ENCODE measurements at regions not wholly inside any gene's neighbourhood (a gene's known extent, or its start where the extent isn't known, plus 50 kb on each side); places are given as distances from the start of the nearest gene placed in this dataset.

- Histone ChIP-seq H2BK20ac (ENCODE audit: low read length) (no peak overlapping the region), H3K18ac (ENCODE audit: extremely low read depth, low read length) (no peak overlapping the region), H3K4ac (replicated peaks; ENCODE audit: insufficient read length, low read depth, low read length) (no peak overlapping the region), H3K27me3 (replicated peaks in 1 of 4; ENCODE audit: control insufficient read depth in 3 of 4, extremely low read depth in 1 of 4, insufficient read depth in 3 of 4, low read length in 3 of 4) (no peaks in the 10 kb centered on the region), H4K91ac (replicated peaks; ENCODE audit: insufficient read length, low read length) (no peak overlapping the region), H4K8ac (ENCODE audit: extremely low read depth, insufficient read depth, low read length) (no peak overlapping the region), H4K5ac (ENCODE audit: insufficient read length, low read depth, low read length) (no peak overlapping the region), H3K23me2 (ENCODE audit: low read depth, low read length) (no peaks in the 10 kb centered on the region), H2AFZ (ENCODE audit: low read length) (no peak overlapping the region), H3K9me3 (ENCODE audit: insufficient read depth in 2 of 2, low read depth in 1 of 2, low read length in 1 of 2) (no peaks in the 10 kb centered on the region), H2BK15ac (ENCODE audit: low read length) (no peak overlapping the region), H3K14ac (ENCODE audit: insufficient read length) (no peak overlapping the region), H2AK5ac (ENCODE audit: low read depth, low read length) (no peak overlapping the region), H2BK5ac (ENCODE audit: low read depth, low read length) (no peak overlapping the region), H3K4me1 (replicated peaks in 1 of 4; ENCODE audit: control insufficient read depth in 3 of 4, insufficient read depth in 4 of 4, low read length in 3 of 4) (peaks cover 0 to 7% (median 5%) of the 10 kb centered on the region in 4 experiments; a peak in 3 of 7 replicates), H3K27ac (ENCODE audit: low read depth, low read length) (no peak overlapping the region), H3K56ac (replicated peaks; ENCODE audit: insufficient read length, low read depth, low read length) (no peak overlapping the region), H4K20me1 (replicated peaks in 1 of 2; ENCODE audit: control insufficient read depth in 1 of 2, insufficient read depth in 2 of 2, low read length in 2 of 2) (no peaks in the 10 kb centered on the region), H3K4me2 (ENCODE audit: insufficient read depth in 1 of 2, low read depth in 2 of 2, low read length in 2 of 2) (no peak overlapping the region), H3K36me3 (ENCODE audit: control insufficient read depth in 2 of 4, insufficient read depth in 4 of 4, low read length in 3 of 4) (no peaks in the 10 kb centered on the region), H3K23ac (ENCODE audit: insufficient read length) (no peak overlapping the region), H2BK120ac (replicated peaks; ENCODE audit: low read depth, low read length) (no peak overlapping the region), H2BK12ac (ENCODE audit: low read depth, low read length) (no peak overlapping the region), H3K4me3 (ENCODE audit: extremely low read depth in 1 of 4, insufficient read depth in 2 of 4, low read depth in 3 of 4, low read length in 4 of 4) (no peak overlapping the region), H3K79me2 (ENCODE audit: control insufficient read depth in 1 of 2, insufficient read depth in 2 of 2, low read length in 2 of 2) (no peaks in the 10 kb centered on the region), H3K9ac (replicated peaks in 1 of 4; ENCODE audit: extremely low read depth in 1 of 4, low read depth in 3 of 4, low read length in 3 of 4) (no peak overlapping the region), H3K79me1 (ENCODE audit: low read depth, low read length) (no peaks in the 10 kb centered on the region)
- ChIA-PET POLR2A (ENCODE audit: partially characterized antibody) (no interaction called here), CTCF (ENCODE audit: partially characterized antibody) (no interaction called here)
- DNase-seq (ENCODE audit: low read depth in 1 of 2, low spot score in 2 of 2) (no peak), FAIRE-seq (no peak)
- WGBS, 2 experiments (ENCODE audit: extremely low coverage in 1 of 2, insufficient coverage in 1 of 2, insufficient read length in 1 of 2, insufficient replicate concordance in 2 of 2, low coverage in 1 of 2, low lambda C conversion rate in 2 of 2, missing lambda C conversion rate in 1 of 2) = 94% methylated on average over 5 of the region's 5 CpGs; no CpG with 5 or more reads in 1 of the 2 experiments
- TF ChIP-seq SIX5 (IDR thresholded peaks at IDR 0.05; ENCODE audit: low read depth, low read length) (no peak), TEAD4 (IDR thresholded peaks at IDR 0.05; ENCODE audit: low read depth, low read length) (no peak), JUN (IDR thresholded peaks at IDR 0.05; ENCODE audit: low read depth, low read length) (no peak), ZNF274 (IDR thresholded peaks at IDR 0.05; ENCODE audit: borderline replicate concordance, extremely low read depth, low read length) (no peak), RNF2 (IDR thresholded peaks at IDR 0.05; ENCODE audit: borderline replicate concordance, low read depth, low read length, missing control alignments, poor library complexity, severe bottlenecking) (no peak), CTCF (IDR thresholded peaks at IDR 0.05; ENCODE audit: control extremely low read depth in 1 of 3, insufficient read depth in 1 of 3, low read depth in 1 of 3, low read length in 3 of 3) (no peak), POLR2A (IDR thresholded peaks at IDR 0.05; ENCODE audit: control extremely low read depth in 1 of 2, low read depth in 2 of 2, low read length in 2 of 2) (no peak), TAF1 (IDR thresholded peaks at IDR 0.05; ENCODE audit: low read depth, low read length) (no peak), JUND (IDR thresholded peaks at IDR 0.05; ENCODE audit: low read length) (no peak), CBX8 (IDR thresholded peaks at IDR 0.05; ENCODE audit: borderline replicate concordance, low read depth, low read length) (no peak), NANOG (IDR thresholded peaks at IDR 0.05; ENCODE audit: insufficient read depth, low read depth, low read length, poor library complexity, severe bottlenecking) (no peak)
- TF ChIP-seq, protein P1, sequence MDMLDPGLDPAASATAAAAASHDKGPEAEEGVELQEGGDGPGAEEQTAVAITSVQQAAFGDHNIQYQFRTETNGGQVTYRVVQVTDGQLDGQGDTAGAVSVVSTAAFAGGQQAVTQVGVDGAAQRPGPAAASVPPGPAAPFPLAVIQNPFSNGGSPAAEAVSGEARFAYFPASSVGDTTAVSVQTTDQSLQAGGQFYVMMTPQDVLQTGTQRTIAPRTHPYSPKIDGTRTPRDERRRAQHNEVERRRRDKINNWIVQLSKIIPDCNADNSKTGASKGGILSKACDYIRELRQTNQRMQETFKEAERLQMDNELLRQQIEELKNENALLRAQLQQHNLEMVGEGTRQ (IDR thresholded peaks at IDR 0.05; ENCODE audit: low read length) = no peak
These were observed 281.1 kb downstream of the PSAT1 start for GRCh38 chr9:78578072-78578471.
